Activated CD4-positive, CD25-positive, alpha-beta regulatory T cell (primary cell): ENCODE measurements at regions not wholly inside any gene's neighbourhood (a gene's known extent, or its start where the extent isn't known, plus 50 kb on each side); places are given as distances from the start of the nearest gene placed in this dataset.

Source experiments
- DNase-seq, 4 experiments: peaks; one replicate each; lab custom pipeline; 2025; lab: John Stamatoyannopoulos, UW

DNA sequence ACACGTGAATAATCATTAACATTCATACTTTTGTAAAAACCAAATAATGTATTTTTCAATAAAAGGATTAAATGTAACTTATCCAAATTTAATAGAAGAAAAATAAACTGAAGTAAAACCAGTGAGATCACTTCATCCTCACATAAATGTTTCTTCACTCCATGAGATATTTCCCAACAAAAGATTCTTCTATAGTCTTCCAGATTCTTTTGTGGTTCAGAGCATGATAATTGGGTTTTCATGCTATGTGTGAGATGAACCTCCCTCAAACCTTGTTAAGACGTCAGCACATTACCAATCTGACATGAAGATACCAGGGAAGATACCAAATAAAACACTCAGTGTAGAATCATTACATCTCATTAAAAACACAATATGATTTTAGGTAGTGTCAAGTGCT, 62.9 kb upstream of the OXGR1 start:
- no peak for DNase-seq

DNA sequence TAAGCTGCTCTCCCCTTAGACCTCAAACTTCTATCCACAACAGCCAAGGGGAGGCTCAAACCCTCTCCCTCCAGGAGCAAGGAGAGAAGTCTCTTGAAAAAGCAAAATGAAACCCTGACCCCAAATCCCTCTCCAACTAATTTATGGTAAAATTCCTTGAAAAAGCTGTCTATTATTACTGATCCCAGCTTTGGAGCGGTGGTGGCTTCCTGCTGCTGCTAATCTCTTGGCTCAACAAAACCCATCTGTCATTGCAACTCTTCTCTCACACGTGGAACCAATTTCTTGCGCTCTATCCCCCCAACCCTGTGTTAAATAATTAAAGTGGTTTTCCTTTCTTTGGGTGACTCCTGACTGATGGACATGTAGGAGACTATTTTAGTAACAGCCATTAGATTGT, 64.1 kb upstream of the OXGR1 start:
- no peak for DNase-seq

DNA sequence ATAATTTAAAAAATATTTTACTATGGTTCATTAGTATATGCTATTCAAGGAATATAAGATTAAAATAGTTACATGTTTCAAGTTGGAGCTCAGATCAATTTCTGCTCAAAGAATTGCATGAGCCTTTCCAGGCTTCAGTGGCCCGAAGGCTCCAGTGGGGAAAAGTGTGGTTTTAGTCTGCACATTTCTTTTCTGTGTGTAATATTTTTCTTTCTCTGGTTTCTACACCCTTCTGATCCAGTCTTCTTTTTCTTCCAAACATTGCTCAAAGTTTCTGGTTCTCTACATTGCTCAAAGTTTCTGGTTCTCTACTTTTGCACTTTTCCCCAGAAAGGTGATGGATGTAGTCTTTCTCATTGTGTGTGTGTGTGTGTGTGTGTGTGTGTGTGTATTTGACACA, 64.7 kb upstream of the OXGR1 start:
- no peak for DNase-seq

DNA sequence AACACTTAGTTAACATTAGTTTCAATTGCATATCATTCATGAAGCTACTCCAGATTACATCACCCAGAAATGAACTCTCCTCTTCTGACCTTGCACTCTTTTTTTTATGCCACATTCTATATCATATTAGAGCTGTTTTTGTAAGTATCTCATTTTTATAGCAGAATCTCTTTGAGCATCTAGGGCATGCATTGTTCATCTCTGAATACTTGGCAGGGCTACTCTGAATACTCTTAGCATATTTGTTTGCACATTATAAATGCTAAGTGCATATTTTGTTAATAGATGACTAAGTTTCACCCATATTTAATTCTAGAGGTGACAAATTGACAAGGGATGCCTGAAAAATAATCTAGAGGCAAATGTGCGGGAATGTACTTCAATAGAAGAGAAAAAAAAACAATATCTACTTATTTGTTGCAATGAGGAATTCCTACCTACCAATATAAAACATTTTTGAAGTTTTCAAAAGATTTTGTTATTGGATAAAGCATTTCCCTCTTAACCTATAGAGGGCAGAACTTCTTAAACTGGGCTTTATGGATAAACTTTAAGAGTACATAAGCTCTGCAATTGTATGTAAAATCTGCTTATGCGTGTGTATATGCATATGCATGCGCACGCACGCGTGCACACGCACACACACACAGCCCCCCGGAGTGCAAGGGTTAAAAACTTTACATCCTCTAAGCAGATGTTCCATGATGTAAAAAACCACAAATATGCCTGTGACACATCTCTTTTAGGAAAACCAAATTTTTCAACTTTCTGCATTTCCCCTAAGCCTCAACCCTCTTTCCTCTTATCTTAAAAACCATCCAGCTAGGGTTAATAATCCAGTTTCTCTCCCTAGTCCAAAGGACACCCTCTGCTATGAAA, 73.0 kb upstream of the OXGR1 start:
- no peak for DNase-seq

DNA sequence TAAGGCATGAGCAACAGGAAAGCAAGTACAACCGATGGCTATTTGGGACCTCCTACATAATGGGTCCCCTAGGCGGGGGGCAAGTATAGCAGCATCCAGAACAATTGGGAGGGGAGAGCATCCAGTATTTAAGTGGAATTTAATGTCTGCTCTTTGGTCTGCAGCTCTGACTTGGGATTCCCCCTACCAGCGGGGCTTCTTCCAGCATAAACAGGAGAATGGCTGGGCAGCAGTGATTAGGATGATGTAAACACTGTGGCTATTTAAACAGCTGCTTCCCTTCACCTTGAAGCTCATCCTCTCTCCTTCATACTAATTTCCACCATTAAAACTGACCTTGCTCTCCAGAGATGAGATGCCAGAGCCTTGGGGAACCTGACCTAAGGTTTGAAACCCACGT, 73.9 kb upstream of the OXGR1 start:
- no peak for DNase-seq

DNA sequence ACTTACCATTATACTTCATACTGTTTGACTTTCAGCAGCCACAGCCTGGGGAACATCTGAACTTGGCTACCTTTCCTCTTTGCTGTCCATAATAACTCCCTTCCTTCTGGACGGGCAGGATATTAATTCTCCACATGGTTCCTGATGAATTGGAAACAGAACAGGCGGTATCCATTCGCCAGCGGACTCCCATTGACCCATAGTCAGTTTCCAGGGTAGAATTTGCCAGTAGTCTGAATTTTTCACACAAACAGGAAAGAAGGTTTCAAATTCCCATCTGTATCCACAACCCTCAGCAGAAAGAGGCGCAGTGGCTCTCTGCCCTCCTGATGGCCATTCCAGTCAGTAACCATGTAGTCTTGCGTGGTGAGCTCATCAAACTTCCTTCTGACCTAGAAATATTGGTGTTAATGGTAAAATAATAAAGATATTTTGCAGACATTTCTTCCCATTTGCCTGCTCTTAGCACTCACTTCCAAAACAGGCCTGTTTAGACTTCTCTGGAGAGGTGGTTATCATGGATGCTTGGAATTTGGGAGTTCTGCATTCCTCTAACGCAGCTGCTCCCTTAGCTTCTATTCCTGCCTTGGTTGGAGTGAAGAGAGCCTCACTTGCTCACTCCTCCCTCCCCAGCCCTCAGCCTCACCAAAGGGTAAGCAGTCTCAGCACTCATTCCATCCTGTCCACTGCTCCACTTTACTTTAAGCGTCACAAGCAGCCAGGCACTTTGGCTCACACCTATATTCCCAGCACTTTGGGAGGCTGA, 75.0 kb upstream of the OXGR1 start:
- no peak for DNase-seq

DNA sequence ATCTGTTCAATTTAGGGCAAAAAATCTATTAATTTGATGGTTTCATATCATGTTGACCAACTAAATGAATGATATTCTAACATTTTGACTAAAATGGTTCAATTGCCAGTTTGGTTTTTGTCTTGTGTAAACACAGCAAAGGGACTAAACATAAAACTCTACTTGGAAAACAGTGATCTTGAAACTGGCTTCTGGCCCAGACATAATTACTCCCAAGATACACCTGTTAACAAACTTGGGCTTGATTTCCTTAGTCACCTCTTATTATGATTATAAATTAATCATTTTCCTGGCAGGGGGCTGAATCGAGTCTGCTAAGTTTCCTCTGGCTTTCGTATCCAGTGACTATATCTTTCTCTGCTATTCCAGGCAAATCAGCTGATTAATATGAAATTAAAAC, 78.0 kb upstream of the OXGR1 start:
- DNase-seq = no peak

DNA sequence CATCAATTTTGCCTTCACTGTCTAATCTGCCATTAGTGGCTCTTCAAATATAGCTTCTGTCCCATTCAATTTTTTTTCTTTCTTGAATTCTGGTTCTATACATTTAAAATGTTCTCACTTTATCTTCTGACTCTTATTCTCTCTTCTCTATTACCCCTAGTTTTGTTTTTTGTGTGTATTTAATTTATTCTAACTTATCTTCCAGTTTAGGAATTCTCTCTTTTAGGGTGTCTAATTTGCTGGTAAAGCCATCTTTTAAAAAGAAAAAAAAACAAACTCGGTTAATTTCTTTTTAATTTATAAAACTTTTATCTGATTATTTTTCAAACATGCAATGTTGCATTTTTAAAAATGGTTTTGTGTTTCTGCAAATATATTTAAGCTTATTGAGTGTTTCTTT, 80.3 kb upstream of the OXGR1 start:
- no peak for DNase-seq

DNA sequence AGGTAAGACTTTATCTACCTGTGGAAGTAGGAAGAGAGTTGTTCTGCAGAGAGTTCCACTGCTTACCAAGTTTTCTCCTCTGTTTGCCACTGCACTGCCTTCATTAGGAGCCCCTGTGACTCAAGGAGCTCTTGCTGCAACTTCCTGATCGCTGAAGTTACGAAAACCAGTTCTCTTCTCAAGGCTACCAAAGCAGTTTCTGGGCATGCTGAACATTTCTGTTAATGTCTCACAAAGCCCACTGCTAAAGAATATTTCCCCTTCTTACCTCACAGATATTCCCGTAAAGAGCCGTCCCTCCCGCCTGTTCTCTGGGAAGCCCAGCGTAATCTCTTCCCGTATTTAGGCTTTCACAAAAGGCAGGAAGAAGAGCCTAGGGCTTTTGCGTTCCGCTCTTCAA, 82.6 kb upstream of the OXGR1 start:
- no peak for DNase-seq

DNA sequence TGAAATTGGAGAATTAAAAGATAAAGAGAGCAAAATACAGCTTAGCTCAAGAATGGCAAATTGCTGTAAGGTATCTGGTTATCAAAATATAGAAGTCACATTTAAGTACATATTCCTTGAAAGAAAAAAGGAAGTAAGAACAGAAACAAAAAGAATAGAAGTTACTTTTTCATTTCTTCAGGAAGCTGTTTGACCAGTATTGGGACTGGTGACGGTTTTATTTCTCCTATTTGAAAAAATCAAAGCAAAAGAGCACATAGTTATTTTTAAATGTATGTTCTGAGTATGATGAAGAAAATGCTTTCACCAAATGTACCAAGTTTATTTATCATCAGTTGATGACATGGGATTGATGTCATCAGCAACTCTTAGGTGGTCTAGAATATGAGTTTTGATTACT, 83.1 kb upstream of the OXGR1 start:
- DNase-seq = no peak

DNA sequence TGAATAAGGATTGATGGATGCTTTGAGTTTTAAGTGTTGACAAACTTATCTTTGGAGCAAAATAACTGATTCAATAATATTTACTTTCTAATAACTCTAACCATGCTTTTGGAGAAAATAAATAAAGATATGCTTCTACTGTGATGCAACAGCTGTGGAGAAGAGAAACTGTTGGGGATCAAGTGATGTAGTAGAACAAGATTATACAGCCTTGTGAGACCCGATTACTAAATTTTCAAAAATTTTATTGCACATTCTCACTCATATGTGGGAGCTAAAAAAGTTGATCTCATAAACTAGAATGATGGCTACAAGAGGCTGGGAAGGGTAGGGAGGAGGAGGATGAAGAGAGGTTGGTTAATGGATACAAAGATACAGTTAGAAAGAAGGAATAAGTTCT, 85.5 kb upstream of the OXGR1 start:
- DNase-seq = no peak

DNA sequence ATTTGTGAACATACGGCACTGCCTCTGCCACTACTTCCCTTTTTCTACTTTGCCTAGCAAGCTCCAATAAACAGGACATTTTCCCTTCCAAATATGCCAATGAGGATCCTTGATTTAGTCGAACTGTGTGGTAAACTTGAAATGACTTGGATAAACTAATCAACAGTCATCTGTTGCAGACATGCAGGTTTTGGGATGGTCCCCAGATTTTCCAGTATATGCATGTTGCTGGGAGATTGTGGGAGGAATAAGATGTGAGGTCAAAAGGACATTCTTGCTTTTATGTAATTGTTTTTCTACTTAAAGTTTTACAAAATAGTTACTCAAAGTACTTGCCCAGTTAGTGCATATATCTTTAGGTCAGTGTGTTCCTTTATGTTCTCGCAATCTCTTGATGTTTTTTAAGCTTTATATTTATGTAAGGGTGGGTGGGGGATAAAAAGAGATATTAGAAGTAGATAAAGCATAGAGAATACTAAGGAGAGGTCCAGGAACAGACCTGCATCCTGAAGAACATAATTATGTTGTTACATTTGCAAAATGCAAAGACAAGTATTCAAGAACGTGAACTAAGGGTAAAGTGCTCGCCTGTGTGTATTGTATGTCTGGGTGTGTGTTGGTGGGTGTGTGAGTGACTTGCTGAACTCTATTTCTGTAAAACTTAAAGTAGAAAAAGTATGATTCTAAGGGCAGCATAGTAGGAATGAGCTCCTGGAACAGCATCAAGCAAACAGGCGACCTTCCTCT, 88.4 kb upstream of the OXGR1 start:
- no peak for DNase-seq

DNA sequence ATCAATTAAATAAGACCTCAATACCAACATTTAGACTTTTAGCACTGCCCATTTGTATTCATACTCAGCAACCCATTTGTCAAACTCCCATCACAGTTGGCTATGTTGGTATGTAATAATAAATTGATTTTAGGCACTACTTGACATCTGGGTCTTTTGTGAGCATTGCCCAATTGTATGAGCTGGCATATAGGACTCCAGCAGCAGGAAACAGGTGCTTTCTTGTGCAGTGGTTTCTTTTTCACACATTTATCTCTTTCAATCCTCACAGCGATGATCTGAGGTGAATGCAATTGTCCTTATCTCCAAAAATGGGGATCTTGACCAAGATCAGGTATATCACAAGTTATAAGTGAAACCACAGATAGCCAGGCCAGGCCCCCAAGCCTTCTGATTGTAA, 96.9 kb upstream of the OXGR1 start:
- DNase-seq = no peak

DNA sequence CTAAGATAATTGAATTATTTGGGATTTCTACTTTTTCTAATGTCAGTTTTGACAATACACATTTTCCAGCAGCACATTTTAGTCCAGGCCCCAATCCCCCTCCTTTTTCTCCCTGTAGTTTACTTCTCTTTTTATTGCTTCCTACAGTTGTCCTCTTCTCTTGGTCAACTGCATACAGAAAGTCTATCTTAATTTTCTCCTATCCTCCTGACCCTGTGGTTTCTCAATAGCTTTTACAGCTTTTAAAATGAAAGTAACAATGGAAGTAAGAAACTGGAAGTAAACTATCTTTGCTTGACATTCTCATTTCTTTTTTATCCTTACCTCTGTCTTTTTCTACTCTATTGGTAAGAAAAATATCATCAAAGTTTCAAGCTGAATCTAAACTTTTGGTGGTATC, 106.5 kb upstream of the OXGR1 start:
- DNase-seq = no peak

DNA sequence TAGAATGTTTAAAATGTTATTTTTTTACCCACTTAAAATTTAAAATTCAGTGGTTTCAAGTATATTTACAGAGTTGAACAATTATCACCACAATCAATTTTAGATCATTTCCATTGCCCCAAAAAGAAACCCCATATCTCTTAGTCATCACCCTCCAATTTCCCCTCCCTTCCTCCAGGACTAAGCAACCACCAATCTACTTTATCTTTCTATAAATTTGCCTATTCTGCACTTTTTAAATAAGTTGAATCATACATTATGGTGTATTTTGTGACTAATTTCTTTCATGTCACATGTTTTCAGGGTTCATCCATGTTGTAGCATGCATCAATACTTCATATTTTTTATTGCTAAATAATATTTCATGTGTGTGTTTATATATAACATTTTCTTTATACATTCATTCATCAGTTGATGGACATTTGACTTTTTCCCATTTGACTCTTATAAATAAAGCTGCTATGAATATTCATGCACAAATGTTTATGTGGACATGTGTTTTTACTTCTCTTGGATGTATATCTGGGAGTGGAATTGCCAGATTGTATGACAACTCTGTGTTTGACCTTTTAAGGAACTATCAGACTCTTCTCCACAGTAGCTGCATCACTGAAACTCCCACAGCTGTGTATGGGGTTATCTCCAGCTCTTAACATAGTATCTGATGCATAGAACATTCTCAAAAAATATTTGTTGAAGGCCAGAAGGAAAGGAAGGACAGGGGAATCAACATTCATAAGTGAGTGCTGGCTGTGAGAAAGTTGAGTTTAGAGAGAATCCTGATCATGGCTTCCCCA, 107.8 kb upstream of the OXGR1 start:
- no peak for DNase-seq

DNA sequence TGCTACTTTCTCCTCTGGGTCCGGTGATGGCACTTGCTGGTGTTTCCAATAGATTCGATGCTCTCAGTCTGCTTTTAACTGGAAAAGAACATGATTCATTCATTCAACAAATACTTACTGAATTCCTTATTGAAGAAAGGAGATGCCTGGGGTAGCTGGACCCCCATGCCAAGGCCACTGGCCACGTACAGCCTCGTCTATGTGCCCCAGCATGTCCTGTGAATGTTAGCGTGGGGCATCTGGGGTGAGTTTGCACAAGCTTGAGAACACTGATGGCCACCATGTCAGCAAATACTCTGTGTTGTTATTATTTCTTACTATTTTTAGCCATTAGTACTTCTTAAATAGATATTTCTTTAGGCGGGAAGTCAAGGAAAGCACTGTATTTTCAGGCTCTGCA, 112.0 kb upstream of the OXGR1 start:
- DNase-seq = no peak

DNA sequence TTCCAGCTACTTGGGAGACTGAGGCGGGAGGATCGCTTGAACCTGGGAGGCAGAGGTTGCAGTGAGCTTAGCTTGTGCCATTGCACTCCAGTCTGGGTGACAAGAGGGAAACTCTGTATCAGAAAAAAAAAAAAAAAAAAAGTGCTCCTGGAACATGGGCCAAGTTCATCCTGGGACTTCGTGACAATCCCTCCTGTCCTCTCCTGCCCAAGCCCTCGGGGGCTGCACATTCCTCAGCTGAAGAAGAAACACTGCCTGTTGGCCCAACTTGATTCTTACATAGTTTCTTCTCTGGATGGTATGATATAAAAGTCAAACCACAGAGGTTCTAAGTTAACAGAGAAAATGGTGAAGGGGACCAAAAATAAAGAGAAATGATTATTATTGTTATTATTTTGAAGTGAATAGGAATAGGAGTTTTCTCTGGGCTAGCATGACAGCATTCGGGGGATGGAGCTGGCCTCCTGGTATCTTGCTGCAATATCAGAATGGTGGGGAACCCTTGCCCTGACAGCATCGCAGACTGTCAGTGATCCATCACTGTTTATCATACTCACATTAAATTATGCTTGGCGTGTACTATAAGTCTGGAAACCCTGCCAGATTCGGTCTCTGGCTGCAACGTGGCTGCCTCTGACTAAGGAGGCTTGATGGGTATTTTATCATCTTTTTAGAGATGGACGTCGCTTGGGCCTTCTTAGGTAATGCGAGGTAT, 113.7 kb upstream of the OXGR1 start:
- DNase-seq = no peak

DNA sequence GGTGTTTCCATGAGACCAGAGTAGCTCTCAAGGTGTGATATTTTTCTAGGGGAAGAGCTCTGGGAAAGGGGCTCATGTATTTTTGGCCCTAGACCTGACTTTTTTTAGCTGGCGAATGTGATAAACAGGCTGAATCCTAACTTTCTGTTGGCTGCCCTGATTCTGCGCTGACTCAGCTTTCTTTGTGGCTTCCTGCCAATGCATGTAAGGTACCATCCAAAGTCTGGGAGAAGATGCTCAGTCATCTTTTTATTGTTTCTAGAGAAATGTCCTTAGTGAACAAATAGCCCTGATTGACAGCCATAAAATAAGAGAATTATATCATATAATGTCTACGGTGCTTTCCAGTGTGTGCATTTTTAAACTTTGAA, 113.6 kb upstream of the MBNL2 start:
- no peak for DNase-seq

DNA sequence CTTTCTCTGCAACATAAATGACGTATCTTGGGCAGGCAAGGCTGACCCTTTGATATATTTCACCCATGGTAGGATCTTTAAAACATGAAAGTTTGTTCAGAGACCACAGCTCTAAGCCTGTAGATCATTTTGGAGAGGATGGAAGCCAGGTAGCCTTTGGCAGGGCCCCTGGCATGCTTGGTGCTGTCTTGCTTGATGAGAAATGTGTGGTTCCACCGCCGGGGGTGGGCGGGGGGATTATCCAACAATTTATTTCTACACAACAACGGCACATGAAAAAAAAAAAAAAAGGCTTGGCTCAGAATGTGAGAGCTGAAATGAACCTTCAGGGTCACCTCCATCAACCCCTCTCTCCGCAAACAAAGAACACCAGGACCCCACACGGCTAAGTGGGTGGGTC, 112.9 kb upstream of the MBNL2 start:
- no peak for DNase-seq

DNA sequence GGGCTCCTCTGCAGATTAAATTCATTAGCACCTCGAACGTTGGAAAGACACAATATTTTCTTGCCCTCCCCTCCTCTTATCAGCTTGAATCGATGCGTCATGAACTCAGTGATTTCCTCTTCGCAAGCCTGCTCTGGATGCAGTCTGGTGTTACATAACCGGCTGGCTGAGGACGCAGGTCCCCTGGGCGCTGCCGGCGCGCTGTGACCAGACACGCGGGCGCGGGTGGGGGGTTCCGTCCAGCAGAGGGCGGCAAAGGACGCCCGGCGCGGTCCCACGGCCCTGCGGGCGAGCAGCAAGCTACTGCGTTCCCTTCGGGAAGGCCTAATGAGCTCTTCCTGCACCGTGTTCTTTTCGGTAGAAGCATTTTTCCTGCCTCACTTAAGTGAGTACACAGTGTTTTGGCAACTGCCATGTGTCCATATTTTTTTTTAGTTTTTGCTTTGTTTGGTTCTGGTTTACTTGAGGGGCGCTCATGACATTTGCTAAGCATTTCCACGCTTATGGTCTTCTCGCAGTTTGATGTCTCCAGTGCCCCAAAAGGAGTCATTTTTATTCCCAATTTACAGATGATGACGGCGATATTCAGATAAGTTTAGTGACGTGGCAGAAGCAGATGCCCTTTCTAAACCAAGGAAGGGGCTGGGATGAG, 112.2 kb upstream of the MBNL2 start:
- peak; percentile 54 to 70 (median 66) for DNase-seq

DNA sequence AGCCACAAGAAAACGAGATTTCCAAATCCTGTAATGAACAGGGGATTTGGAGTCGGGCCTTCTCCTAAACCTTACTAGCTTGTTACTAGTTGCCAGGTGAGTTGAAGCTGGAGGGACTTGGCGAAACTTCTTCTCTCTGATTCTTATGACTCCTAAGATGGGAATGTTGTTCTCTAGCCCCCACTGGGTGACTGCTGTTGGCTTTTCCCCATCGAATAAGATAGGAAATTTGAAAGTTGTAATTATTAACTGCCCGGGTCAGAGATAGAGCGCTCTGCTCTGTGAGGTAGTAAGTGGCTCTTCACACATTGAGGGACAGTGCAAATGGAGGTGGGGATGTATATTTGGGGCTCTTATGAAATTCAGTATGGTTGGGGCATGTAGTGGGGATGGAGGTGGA, 111.2 kb upstream of the MBNL2 start:
- no peak for DNase-seq
